Stimulated activated CD8-positive, alpha-beta memory T cell treated with anti-CD3 and anti-CD28 coated beads, Interleukin-12 subunit alpha, Interleukin-12 subunit beta, amount 100 ng/mL, for 24 hours (primary cell): ENCODE measurements at regions not wholly inside any gene's neighbourhood (a gene's known extent, or its start where the extent isn't known, plus 50 kb on each side); places are given as distances from the start of the nearest gene placed in this dataset.
"Not testable (repeated sequence)": the region's sequence is repeated elsewhere in the genome, so short reads cannot be mapped to it uniquely, and the experiment has no call there.

Source experiments
- DNase-seq: peaks from one replicate; pipeline ENCODE4 v3.0.0-alpha.2; 2020; ENCODE audit errors: extremely low read depth

DNA sequence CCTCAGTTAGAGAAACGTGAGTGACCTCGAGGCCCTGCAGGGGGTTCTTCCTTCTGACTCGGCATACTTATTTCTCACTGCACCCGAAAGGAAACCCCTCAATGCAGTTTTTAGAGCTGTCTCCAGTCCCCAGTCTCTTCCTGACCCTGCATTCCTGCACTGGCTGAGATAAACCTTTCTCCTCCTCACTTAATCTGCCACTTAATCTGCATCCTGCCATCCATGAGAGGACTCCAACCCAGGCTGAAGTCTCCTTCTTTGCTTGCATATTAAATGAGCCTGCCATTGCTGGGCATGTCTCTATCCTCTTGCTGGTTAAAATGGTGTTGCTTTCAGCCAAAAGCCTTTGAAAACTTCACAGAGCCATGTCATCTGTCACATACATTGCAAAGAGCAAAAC is 125.6 kb upstream of the GATA6 start:
- no peak for DNase-seq

DNA sequence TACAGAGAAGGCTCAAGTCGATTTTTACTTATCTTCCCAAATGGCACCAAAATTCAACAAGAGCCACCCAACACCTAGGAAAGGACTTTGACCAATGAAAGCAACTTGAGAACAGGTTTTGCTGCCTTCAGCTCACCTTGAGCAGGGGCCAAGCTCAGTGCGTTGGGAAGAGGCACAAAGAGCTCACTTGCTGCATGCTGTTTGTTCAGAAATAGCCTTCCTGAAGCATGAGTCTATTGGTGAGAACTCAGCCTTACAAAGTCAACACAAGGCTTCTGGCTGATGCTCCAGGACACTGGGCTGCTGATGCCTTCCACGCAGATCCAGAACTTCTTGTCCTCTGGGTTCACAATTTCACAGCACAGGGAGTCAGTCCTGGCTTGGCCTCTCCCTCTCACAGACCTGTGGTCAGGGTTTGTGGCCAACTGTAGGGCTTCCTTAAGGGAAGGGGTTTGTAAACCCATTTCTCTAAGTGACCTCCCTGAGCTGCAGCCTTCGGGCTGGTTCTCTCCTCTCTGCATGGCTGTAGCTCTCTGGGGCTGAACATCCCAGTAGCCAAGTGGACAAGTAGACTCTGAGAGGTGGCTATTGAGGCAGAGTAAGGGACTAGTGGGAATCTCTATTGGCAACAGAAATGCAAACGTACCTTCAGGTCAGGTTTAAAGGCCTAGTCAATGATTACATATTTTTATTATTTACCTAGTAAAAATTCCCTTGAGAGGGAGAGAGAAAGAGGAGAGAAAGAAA is 124.7 kb upstream of the GATA6 start:
- no peak for DNase-seq

DNA sequence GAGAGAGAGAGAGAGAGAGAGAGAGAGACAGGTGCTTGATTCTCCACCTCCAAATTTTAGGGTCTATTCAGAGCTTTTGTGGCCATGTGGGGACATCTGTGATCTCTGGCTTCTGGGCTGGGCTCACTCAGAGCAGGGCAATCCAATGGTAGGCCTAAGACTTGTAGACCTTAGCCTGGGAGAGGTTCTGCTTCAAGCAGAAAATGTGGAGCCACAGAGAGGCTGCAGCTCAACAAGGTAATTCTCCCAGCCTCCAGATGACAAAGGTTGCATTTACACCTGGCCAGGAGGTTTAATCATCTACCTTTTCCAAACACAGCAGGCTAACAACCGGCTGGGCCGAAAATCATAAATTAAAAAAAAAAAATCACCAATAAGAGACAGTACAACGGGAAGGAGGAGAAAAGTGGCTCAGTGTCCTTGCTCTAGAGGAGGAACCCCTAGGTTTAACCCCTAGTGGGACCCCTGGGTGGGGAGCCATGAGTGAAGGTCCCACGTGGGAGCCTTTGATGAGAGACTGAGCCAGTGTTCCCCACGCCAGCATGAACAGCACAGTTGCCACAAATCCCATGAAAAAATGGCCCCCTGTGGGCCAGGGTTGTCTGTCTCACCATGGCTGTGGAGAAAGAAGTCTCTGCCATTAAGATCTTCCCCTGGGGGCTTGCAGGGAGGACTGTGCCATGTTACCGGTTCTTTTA is 124.0 kb upstream of the GATA6 start:
- DNase-seq = no peak

DNA sequence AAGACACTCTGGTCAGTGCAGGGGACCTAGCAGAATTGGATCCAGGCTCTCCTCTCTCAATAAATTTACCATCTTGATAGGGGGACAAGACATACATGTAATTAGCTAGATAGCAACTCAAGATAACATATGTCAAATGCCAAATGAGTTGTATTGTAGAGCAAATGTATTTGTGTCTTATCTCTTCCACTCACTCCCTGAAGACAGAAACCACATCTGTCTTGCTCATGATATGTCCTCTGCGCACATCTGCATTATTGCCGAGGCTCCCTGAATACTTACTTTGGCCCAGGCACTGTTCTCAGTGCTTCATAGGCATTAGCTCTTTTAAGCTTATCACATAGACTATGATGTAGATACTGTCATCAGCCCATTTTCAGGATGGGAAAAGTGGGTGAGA is 122.9 kb upstream of the GATA6 start:
- DNase-seq = no peak

DNA sequence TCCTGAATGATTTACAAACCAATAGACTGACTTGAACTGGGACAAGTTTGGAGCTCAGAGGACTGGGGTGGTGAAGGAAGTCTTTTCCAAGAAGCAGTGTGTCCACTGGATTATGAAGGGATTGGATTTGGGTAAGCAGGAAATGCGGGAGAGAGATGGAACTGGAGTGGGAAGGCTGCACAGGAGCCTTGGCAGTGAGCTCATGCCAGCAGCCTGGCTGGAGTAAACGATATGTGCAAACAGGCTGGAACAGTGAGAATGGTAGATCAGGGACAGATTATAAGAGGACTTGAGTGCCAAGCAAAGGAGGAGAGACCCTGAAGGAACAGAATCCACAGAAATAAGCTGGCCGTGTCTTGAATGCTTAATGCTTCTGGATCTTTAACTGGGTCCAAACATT is 121.9 kb upstream of the GATA6 start:
- no peak for DNase-seq

DNA sequence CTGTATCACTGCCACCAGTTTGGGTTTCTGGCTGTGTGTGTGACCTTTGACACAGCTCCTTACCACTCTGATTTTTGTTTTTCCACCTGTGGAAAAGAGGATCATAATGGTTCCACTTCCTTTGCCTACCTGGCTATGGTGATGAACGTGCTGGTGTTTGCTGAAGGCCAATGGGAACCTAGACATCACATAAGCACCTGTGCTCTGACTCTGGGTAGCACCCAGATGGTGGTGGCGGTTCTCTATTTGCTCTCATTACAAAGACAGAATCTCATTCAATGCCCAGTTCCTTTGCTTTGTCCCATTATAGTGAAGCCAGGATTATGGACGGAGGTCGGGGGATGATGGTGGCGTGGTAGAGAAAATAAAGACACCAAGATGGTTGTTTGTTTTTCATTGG is 121.2 kb upstream of the GATA6 start:
- DNase-seq = no peak

DNA sequence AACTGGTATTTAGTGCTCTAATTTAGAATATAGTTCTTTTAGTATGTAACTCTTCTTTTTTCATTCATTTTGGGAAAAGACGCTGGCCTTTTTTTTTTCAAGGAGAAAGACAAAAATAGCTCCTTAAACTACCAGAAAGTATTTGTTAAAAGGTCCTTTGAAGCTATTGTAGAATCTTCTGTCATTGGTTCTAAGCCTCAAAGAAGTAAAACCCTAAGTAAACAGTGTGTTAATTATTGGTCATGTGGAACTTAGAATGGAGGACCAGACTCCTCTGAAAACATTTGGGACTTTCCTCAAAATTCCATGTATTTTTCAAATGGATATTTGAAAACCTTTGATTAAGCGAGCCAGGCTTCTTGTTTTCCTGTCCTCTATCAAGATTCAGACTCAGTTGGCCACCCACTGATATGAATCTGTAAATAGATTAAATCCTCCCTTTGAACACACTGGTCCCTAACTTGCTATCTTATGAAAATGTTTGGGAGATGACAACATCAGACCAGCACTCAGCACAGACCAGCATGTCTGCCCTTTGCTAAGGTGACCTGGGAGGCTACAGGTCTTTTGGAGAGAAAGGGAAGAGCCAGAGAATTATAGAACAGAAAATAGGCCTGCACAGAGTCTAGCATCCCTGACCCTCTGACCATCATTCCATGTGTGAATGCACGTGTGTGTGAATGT is 120.3 kb upstream of the GATA6 start:
- DNase-seq = no peak

DNA sequence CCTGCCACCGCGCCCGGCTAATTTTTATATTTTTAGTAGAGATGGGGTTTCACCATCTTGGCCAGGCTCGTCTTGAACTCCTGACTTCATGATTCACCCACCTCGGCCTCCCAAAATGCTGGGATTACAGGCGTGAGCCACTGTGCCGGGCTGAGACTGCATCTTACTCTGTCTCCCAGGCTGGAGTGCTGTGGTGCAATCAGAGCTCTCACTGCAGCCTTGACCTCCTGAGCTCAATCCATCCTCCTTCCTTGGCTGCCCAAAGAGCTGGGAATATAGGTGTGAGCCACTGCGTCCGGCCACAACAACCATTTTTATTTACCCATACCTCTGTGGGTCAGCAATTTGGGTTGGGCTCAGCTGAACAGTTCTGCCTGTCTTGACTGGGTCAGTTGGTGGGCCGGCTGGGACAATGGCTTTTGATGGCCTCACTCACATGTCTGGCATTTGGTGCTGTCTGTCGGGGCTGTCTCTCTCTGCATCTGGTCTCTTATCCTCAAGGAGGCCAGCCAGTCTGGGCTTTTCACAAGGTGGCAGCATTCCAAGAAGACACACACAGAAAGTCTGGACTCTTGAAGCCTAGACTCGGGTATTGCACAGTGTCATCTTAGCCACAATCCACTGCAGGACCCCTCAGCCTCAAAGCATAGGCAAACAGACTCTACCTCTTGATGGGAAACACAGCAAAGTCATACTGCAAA is 116.8 kb upstream of the GATA6 start:
- no peak for DNase-seq

DNA sequence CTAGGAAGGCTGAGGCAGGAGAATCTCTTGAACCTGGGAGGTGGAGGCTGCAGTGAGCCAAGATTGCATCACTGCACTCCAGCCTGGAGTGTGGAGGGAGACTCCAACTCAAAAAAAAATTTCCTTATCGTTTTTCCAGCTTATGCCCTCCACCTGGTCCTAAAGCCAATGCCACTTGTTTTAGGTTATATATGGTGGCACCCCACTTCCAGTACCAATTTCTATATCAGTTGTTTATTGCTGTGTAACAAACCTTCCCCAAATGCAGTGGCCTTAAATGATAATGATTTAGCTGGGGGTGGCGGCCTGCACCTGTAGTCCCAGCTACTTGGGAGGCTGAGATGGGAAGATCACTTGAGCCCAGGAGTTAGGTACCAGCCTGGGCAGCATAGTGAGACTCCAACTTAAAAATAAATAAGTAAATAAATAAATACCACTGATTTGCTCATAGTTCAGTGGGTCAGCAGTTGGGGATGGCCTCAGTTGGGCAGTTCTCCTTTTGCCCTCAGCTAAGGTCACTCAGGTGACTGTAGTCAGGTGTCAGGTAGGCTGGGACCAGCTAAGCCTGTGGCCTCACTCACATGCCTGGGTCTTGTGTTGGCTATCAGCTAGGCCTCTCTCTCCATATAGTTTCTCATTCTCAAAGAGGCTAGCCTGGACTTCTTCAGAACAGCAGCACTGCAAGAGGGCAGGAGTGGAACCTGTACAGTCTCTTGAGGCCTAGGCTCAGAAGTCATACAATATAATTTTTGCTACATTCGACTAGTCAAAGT is 113.7 kb upstream of the GATA6 start:
- DNase-seq = no peak

DNA sequence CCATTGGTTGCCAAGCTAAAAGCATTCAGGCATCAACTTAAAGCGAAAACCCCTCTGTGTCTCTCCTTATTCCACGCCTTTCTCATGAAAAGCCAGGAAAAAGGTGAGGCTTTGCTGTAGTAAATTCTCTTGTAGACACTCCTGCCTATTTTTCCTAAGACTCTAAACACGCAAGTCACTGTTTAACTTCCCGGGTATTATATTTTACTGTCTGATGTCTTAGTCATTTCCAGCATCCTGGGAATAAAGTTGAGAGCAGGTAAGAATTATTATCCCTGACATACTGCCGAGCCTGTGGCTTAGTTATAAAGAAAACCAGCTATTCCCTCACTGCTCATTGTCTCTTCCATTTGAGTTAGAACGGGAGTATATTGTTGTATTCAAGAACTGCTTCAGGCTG is 112.4 kb upstream of the GATA6 start:
- DNase-seq = no peak

DNA sequence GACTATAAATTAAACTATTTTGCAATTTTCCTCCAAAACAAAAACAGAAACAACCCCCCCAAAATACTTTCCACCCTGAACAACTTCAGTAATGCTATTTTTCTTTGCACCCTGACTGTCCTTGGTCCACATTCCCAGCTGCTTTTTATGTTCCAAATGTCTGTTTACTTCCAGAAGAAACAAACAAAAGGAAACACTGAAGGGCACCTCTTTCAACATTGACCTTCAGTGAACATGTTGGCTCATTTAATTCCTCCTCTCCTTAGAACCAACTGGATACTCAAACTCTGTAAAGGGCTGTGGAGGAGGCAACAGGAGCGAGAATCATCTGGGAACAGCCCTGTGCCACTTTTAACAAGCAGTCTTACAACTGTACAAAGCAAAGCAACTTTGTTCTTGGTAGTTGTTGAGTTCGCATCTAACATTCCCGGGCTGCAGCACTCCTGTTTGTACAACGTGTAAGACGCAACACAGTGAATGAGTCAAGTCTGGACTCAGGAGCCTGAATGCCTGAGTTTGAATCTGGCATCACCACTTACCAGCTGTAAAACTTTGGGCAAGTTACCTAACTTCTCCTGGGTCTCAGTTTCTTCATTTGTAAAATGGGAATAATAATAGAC is 111.4 kb upstream of the GATA6 start:
- DNase-seq = no peak

DNA sequence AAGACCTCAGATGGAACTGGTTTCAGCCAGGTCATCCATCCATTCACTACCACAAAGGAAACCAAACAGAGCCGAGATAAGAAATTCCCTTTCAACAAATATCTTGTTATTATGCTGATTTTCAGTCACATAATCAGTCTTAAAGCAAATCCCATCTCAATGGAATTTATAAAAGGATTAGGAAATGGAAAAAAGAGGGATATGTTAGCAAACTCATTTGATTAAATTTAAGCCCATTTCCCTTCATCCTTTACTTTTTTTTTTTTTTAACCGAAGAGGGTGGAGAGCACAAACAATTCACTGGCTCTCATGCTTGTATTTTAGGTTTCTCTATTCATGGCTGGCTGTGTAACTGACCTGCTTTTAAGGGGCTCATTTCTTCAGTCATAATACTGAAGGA is 109.0 kb upstream of the GATA6 start:
- no peak for DNase-seq

DNA sequence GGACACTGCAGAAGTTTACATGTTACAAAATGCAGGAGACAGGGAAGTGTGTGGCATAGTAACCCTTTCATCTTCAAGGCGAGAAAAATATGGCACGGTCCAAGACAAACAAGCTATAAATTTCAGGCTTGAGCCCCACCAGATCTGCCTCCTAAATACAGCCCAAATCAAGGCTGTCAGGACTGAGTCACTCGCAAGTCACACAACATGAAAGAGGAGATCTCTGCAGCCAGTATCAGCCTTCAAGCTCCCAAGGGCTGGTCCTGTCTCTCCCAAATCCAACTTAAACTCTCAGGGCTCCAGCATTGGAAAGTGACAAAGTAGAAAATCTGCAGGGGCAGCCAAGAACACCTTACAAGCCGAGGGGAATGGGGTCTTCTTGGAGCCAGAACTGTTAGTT is 106.3 kb upstream of the GATA6 start:
- DNase-seq = no peak

DNA sequence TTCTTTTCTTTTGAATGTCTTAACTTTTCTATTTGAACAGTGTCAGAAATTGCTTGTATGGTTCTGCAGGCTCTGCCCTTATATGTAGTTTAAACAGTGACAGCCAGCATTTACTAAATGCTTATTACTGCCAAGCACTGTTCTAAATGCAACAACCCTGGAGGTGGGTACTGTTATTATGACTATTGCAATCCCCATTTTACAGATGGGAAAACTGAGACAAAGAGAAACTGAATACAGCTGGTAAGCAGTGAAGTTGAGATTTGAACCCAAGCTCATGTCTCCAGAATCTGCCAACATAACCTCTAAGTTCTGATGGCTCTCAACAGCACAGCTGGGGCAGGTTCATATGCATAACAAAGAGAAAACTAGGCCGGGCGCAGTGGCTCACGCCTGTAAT is 105.7 kb upstream of the GATA6 start:
- DNase-seq = no peak

DNA sequence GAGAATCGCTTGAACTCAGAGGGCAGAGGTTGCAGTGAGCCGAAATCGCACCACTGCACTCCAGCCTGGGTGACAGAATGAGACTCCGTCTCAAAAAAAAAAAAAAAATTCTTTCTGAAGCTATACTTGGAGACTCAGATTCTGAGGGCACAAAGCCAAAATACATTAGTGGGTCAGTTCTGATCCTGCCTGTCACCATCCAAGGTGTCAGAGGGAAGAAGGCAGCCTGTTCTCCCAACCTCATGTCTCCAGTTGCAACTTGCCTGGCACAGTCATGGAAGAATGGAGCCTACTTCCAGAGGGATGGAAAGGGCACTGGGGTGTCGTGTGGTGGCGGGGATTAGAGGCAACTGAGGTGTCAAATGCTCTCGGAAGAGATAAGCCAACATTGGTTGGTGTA is 104.8 kb upstream of the GATA6 start:
- DNase-seq = no peak

DNA sequence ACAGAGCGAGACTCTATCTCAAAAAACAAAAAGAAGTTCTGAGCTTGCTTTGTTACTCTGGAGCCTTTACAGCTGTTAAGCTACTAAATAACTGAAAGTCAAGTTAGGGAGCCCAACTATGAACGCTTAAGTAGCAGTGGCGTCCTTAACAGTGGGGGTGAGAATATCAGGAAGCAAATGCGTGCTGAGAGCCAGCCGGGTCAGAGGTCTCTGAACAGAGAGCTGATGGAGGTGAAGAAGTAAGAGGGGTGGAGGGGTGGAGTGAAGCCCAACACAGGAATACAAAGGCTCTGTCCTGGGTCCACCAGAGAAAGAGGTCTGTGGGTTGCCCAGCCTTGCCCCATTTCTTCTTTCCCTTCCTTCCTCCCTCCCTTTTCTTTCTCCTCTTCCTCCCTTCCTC is 104.1 kb upstream of the GATA6 start:
- no peak for DNase-seq

DNA sequence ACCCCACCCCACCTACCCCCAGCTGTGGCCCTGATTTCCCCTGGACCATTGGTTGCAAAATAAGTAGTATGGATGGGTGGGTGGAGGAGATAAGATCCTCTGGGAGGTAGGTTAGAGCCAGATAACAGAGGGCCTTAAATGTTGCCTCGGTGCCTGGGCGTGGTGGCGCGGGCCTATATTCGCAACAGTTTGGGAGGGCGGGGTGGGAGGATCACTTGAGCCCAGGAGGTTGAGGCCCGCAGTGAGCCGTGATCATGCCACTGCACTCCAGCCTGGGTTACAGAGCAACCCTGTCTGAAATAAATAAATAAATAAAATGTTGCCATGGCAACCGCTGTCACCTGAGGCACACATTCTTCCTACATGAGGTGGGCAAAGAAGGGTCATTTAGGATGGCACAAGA is 103.3 kb upstream of the GATA6 start:
- DNase-seq = no peak

DNA sequence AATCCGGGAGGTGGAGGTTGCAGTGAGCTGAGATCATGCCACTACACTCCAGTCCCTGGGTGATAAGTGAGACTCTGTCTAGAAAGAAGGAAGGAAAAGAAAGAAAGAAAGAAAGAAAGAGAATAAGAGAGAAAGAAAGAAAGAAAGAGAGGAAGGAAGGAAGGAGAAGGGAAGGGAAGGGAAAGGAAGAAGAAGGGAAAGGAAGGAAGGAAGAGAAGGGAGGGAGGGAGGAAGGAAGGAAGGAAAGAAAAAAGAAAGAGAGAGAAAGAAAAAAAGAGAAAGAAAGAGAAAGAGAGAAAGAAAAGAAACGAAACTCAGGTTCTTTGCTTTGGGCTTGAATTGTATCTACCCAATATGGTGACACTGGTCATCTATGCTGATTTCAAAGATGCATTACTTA is 102.3 kb upstream of the GATA6 start:
- no peak for DNase-seq

DNA sequence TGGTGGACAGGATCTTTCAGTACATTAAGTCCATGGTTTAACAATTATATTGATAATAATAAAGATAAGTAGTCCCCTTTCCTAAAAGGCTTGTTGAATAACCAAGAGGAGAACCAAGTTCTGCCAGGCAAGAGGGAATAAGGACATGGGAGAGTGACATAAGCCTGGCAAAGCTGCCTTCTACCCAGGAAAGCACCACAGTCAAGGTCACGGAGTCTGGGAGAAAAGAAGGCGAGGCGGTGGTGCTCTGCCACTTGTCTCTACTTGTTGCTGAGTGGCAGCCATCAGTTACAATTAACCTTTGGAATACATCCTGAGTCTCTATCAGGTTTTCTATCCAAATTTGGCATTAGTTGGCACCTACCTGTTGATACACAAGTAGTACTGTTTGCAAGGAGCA is 101.7 kb upstream of the GATA6 start:
- DNase-seq = no peak

DNA sequence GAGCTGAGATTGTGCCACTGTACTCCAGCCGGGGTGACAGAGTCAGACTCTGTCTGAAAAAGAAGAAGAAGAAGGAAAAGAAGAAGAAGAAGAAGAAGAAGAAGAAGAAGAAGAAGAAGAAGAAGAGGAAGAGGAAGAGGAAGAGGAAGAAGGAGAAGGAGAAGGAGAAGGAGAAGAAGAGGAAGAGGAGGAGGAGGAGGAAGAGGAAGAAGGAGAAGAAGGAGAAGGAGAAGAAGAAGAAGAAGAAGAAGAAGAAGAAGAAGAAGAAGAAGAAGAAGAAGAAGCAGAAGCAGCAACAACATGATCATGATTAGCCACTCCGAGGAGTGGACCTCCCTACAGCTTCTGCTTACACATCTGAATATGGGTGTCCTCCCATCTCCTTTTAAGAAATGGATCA is 100.6 kb upstream of the GATA6 start:
- DNase-seq = not testable (repeated sequence)

DNA sequence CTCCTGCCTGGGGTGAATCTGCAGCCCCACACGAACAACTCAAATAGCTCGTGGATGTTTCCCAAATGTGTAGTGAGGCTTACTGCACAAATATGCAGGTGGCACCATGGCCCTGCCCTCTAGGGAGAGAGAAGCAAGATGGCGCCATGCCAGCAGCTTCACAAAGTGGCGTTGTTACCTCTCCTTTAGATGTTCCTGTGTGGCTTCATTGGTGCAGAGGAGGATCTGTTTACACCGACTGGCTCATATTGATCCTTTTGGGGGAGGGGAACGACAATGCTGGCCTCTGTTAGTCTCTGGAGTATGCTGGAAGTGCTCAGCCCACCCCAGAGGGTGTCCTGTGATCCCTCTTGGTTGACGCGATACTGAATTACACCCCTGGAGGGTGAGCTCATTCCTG is 99.5 kb upstream of the GATA6 start:
- DNase-seq = no peak
